ENCODE measurements at regions not wholly inside any gene's neighbourhood (a gene's known extent, or its start where the extent isn't known, plus 50 kb on each side); places are given as distances from the start of the nearest gene placed in this dataset.

DNA sequence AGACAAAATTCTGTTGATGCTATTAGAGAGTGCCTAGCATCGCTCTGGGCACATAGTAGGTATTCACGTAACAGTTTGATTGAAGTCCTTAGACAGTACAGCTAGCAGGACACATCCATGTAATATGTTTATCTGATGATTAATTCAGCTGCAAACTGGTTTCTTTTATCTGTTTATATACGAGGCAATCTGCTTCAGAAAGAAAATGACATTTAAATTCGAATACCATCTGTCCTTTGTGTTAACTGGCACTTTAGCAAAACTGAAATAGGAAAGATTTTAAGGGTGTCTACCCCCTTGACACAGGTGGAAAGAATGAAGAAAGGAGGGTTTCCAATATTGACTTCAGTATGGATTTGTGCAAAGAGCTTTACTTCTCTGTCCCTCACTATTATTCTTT lies 192.5 kb downstream of the MFSD1 start:
- H3K27ac ChIP-seq = no peak overlapping the region
- no peak for TF ChIP-seq POLR2A (IDR thresholded peaks at IDR 0.05)
- TF ChIP-seq, protein P1, sequence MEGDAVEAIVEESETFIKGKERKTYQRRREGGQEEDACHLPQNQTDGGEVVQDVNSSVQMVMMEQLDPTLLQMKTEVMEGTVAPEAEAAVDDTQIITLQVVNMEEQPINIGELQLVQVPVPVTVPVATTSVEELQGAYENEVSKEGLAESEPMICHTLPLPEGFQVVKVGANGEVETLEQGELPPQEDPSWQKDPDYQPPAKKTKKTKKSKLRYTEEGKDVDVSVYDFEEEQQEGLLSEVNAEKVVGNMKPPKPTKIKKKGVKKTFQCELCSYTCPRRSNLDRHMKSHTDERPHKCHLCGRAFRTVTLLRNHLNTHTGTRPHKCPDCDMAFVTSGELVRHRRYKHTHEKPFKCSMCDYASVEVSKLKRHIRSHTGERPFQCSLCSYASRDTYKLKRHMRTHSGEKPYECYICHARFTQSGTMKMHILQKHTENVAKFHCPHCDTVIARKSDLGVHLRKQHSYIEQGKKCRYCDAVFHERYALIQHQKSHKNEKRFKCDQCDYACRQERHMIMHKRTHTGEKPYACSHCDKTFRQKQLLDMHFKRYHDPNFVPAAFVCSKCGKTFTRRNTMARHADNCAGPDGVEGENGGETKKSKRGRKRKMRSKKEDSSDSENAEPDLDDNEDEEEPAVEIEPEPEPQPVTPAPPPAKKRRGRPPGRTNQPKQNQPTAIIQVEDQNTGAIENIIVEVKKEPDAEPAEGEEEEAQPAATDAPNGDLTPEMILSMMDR (IDR thresholded peaks at IDR 0.05) = no peak
- H3K4me3 ChIP-seq = no peak overlapping the region
- H3K4me1 ChIP-seq (replicated peaks in 1 of 2) = no peaks in the 10 kb centered on the region
- no peak for DNase-seq
- H3K9me3 ChIP-seq (replicated peaks in 1 of 3) = no peaks in the 10 kb centered on the region
- H3K27me3 ChIP-seq = no peaks in the 10 kb centered on the region
- 55 to 70% (median 60%) methylated on average over 4 of the region's 4 CpGs for WGBS, 4 donors
- H3K36me3 ChIP-seq (replicated peaks in 1 of 2) = no peaks in the 10 kb centered on the region
- intact Hi-C loops (cut with DNase I) = no loop called here

DNA sequence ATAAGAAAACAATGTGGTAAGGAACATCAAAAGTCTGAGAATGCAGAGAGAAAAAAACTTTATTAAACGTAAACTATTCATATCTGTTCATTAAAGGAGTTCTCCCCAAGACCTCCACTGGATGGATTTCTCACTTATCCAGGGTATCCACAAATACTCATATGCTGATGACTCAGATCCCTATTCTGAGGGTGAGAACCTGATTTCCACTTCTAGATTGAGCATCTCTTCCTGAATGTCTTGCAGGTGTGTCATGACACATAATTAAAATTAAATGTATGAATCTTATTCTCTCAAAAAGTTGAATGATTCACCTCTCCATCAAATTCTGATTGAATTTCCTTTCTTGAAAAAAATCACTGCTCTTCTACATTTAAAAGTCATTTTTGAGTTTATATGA lies 199.9 kb downstream of the MFSD1 start:
- no peaks in the 10 kb centered on the region for H3K4me1 ChIP-seq (replicated peaks in 1 of 2)
- intact Hi-C loops (cut with DNase I) = no loop called here
- no peaks in the 10 kb centered on the region for H3K9me3 ChIP-seq (replicated peaks in 1 of 3)
- H3K36me3 ChIP-seq (replicated peaks in 1 of 2) = no peaks in the 10 kb centered on the region
- no peak overlapping the region for H3K4me3 ChIP-seq
- no peaks in the 10 kb centered on the region for H3K27me3 ChIP-seq
- no peak overlapping the region for H3K27ac ChIP-seq
- DNase-seq = no peak
- WGBS, 4 donors = 60 to 77% (median 69%) methylated on average over 1 of the region's 1 CpG
- TF ChIP-seq POLR2A (IDR thresholded peaks at IDR 0.05) = no peak
- TF ChIP-seq, protein P1 (IDR thresholded peaks at IDR 0.05) = no peak

DNA sequence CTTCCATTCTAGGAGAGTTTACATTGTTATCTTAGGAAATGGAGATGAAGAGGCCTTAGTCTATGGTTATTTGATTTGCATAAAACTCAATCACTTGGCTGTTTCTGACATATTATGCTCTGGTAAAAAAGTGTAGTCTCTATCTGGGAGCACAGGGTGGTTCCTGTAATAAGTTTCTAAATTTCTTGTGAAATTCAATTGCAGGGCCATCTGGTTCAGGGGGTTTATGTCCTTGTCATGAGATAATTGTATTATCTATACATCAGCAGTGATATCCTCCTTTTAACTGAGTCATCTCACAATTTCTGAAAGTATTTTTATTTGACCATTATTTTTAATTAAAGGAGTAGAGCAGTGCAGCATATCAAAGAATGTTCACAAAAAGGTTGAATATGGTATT lies 203.3 kb downstream of the MFSD1 start:
- Histone ChIP-seq H3K4me3 (no peak overlapping the region), H3K27me3 (no peaks in the 10 kb centered on the region), H3K9me3 (replicated peaks in 1 of 3) (no peaks in the 10 kb centered on the region), H3K36me3 (replicated peaks in 1 of 2) (no peaks in the 10 kb centered on the region), H3K27ac (no peak overlapping the region), H3K4me1 (replicated peaks in 1 of 2) (no peaks in the 10 kb centered on the region)
- no peak for TF ChIP-seq POLR2A (IDR thresholded peaks at IDR 0.05)
- TF ChIP-seq, protein P1 (IDR thresholded peaks at IDR 0.05) = no peak
- DNase-seq = no peak
- intact Hi-C loops (cut with DNase I) = no loop called here

DNA sequence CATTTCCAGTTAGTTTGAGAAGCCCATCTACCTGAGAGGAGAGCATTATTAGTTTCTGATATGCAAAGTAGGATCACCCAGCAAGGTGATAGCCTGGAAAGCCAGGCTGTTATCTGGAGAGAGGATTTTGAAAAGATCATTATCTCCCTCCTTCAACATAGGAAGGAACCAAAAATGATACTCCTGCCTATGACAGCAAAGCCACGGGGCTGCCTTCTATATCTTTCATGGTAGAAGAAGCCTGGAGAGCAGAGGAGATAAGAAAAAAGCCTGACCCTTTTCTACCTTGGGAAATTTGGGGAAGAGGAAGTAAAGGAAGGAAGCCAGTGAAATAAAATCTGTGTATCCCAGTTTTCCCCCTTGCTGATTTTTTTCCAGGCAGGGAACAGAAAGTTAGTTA lies 205.5 kb downstream of the MFSD1 start:
- no peak for DNase-seq
- intact Hi-C loops (cut with DNase I) = no loop called here
- Histone ChIP-seq H3K9me3 (replicated peaks in 1 of 3) (no peaks in the 10 kb centered on the region), H3K27ac (no peak overlapping the region), H3K4me1 (replicated peaks in 1 of 2) (no peaks in the 10 kb centered on the region), H3K27me3 (no peaks in the 10 kb centered on the region), H3K4me3 (no peak overlapping the region), H3K36me3 (replicated peaks in 1 of 2) (no peaks in the 10 kb centered on the region)
- no peak for TF ChIP-seq POLR2A (IDR thresholded peaks at IDR 0.05)
- TF ChIP-seq, protein P1 (IDR thresholded peaks at IDR 0.05) = no peak
- 17 to 45% (median 29%) methylated on average over 1 of the region's 1 CpG for WGBS, 4 donors

Measured in adrenal gland (tissue), 9 donors.